Mesendoderm (in vitro differentiated cells): ENCODE measurements at regions not wholly inside any gene's neighbourhood (a gene's known extent, or its start where the extent isn't known, plus 50 kb on each side); places are given as distances from the start of the nearest gene placed in this dataset.

Experiments used
- DNase-seq: peaks from one replicate; pipeline ENCODE4 v3.0.0; 2013
- H2AK5ac ChIP-seq: 2 replicates; pipeline ENCODE4 v1.6.1; 2013; ENCODE audit warnings: low read length, inconsistent platforms
- H2BK120ac ChIP-seq: 2 replicates; pipeline ENCODE4 v1.6.1; 2013; ENCODE audit warnings: low read depth, mild to moderate bottlenecking, low read length, moderate library complexity, mixed read lengths
- H2BK15ac ChIP-seq: replicated peaks from 2 replicates; pipeline ENCODE4 v1.6.1; 2013; ENCODE audit warnings: low read depth, mild to moderate bottlenecking, moderate library complexity
- H2BK5ac ChIP-seq: 2 replicates; pipeline ENCODE4 v1.6.1; 2013; ENCODE audit warnings: low read length, inconsistent platforms
- H3K18ac ChIP-seq: 2 replicates; pipeline ENCODE4 v1.6.1; 2013; ENCODE audit warnings: mild to moderate bottlenecking, low read length, mixed read lengths
- H3K23ac ChIP-seq: one replicate; pipeline ENCODE4 v1.6.1; 2013; ENCODE audit warnings: low read length
- H3K27ac ChIP-seq: 2 replicates; pipeline ENCODE4 v1.5.1; 2013; ENCODE audit warnings: low read depth, mild to moderate bottlenecking, inconsistent platforms, low read length, moderate library complexity
- H3K27me3 ChIP-seq: 2 replicates; pipeline ENCODE4 v1.6.1; 2013; ENCODE audit warnings: low read length, control low read depth, mild to moderate bottlenecking, inconsistent platforms; ENCODE audit not compliant: insufficient read depth, poor library complexity
- H3K36me3 ChIP-seq: 2 replicates; pipeline ENCODE4 v1.6.1; 2013; ENCODE audit warnings: low read length, inconsistent platforms; ENCODE audit not compliant: control insufficient read depth, insufficient read depth
- H3K4ac ChIP-seq: one replicate; pipeline ENCODE4 v1.6.1; 2013; ENCODE audit warnings: low read depth, mild to moderate bottlenecking, low read length, moderate library complexity
- H3K4me1 ChIP-seq: 2 replicates; pipeline ENCODE4 v1.6.1; 2013; ENCODE audit warnings: low read depth, low read length, inconsistent platforms; ENCODE audit not compliant: control insufficient read depth
- H3K4me2 ChIP-seq: 2 replicates; pipeline ENCODE4 v1.6.1; 2013; ENCODE audit warnings: low read length
- H3K4me3 ChIP-seq: 2 replicates; pipeline ENCODE4 v1.5.1; 2013; ENCODE audit warnings: mild to moderate bottlenecking, low read length
- H3K56ac ChIP-seq: one replicate; pipeline ENCODE4 v1.6.1; 2013; ENCODE audit warnings: low read length
- H3K79me1 ChIP-seq: 2 replicates; pipeline ENCODE4 v1.6.1; 2013; ENCODE audit warnings: low read length, inconsistent platforms
- H3K79me2 ChIP-seq: 2 replicates; pipeline ENCODE4 v1.6.1; 2013; ENCODE audit warnings: mild to moderate bottlenecking, low read length; ENCODE audit not compliant: control insufficient read depth, insufficient read depth
- H3K9ac ChIP-seq: 2 replicates; pipeline ENCODE4 v1.6.1; 2013; ENCODE audit warnings: low read length, inconsistent platforms
- H4K5ac ChIP-seq: one replicate; pipeline ENCODE4 v1.6.1; 2013; ENCODE audit warnings: low read length
- H4K8ac ChIP-seq: one replicate; pipeline ENCODE4 v1.6.1; 2013; ENCODE audit warnings: low read depth, mild to moderate bottlenecking, control low read depth, low read length, moderate library complexity
- WGBS: extraction: QIAGEN DNeasy Blood & Tissue Kit; methylation state at CpG from one replicate; pipeline ENCODE4 v1.1.7; 2013; ENCODE audit warnings: low lambda C conversion rate, missing lambda C conversion rate; ENCODE audit not compliant: insufficient coverage; ENCODE audit errors: extremely low coverage; 5-methylcytosine and 5-hydroxymethylcytosine counted together

DNA sequence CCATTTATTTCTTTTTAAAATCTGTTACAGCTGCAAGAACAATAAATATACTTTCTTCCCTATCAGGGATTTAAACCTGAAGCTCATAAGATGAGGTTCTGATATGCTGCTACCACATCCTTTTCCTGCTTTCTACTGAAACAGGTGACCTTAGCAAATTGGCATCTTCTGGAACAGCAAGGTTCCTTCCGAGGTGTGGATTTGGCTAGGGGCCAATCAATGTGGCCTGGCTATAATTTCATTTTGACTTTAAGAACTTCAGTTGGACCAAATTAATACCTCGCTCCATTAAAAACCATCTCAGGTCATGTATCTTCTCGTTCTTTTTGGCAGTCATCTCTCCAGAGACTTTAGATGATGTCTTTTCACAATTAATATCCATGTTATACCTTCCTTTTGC lies 53.4 kb upstream of the C3orf80 start:
- no peaks in the 10 kb centered on the region for H3K27me3 ChIP-seq
- H3K4me2 ChIP-seq, result no peak overlapping the region
- no peaks in the 10 kb centered on the region for H3K79me2 ChIP-seq
- no peak overlapping the region for H4K5ac ChIP-seq
- H3K4me3 ChIP-seq, result no peak overlapping the region
- DNase-seq, result no peak
- no peak overlapping the region for H2AK5ac ChIP-seq
- no peak overlapping the region for H3K56ac ChIP-seq
- H2BK120ac ChIP-seq, result no peak overlapping the region
- no peak overlapping the region for H2BK15ac ChIP-seq
- no peak overlapping the region for H3K18ac ChIP-seq
- H3K4ac ChIP-seq, result no peak overlapping the region
- no peak overlapping the region for H4K8ac ChIP-seq
- no CpG with 5 or more reads among the region's 3 CpGs for WGBS
- H3K27ac ChIP-seq, result no peak overlapping the region
- no peak overlapping the region for H3K9ac ChIP-seq
- no peak overlapping the region for H3K23ac ChIP-seq
- no peaks in the 10 kb centered on the region for H3K79me1 ChIP-seq
- H2BK5ac ChIP-seq, result no peak overlapping the region
- peaks cover 4% of the 10 kb centered on the region for H3K4me1 ChIP-seq
- H3K36me3 ChIP-seq, result no peaks in the 10 kb centered on the region

DNA sequence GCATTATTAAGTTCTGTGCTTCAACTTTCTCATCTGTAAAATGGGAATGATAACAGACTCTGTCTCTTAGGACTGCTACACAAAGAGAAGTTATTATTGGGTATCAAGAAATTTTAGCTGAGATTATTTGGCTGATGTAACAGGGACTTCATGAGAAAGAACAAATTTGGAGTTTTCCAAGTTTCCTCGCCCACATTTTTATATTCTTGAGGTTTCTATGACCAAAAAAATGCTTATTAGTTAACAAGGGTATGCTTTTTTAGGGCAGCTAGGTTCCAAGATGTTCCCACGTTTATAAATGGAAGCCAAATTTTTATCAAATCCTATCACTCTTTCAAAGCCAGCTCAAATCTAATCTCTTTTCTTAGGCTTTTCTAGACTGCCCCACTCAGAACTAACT lies 50.6 kb upstream of the C3orf80 start:
- Histone ChIP-seq H3K9ac (no peak overlapping the region), H3K56ac (no peak overlapping the region), H3K18ac (no peak overlapping the region), H3K36me3 (no peaks in the 10 kb centered on the region), H3K4me2 (no peak overlapping the region), H4K5ac (no peak overlapping the region), H3K79me1 (no peaks in the 10 kb centered on the region), H3K79me2 (no peaks in the 10 kb centered on the region), H3K27me3 (no peaks in the 10 kb centered on the region), H3K4ac (no peak overlapping the region), H2BK15ac (no peak overlapping the region), H3K23ac (no peak overlapping the region), H3K4me3 (no peak overlapping the region), H4K8ac (no peak overlapping the region), H2AK5ac (no peak overlapping the region), H2BK120ac (no peak overlapping the region), H3K4me1 (peaks cover under 1% of the 10 kb centered on the region), H2BK5ac (no peak overlapping the region), H3K27ac (no peak overlapping the region)
- DNase-seq, result no peak
- WGBS, result no CpG with 5 or more reads among the region's 2 CpGs
